ENCODE measurements at regions not wholly inside any gene's neighbourhood (a gene's known extent, or its start where the extent isn't known, plus 50 kb on each side); places are given as distances from the start of the nearest gene placed in this dataset.

GRCh38 chr1:87685311-87686135, 356.8 kb downstream of the LMO4 start:
- no peak for DNase-seq

- no peak for DNase-seq
Observed at GRCh38 chr1:87686136-87686495, 357.4 kb downstream of the LMO4 start.

GRCh38 chr1:87686671-87687070, 358.0 kb downstream of the LMO4 start:
- no peak for DNase-seq

- DNase-seq = no peak
Observed at GRCh38 chr1:87688136-87688535, 359.5 kb downstream of the LMO4 start.

- no peak for DNase-seq
Observed at GRCh38 chr1:87689487-87689886, 360.8 kb downstream of the LMO4 start.

- no peak for DNase-seq
Observed at GRCh38 chr1:87696483-87696882, 367.8 kb downstream of the LMO4 start.

- DNase-seq = no peak
Observed at GRCh38 chr1:87702455-87702854, 373.8 kb downstream of the LMO4 start.

- DNase-seq = no peak
Observed at GRCh38 chr1:87705233-87705632, 376.6 kb downstream of the LMO4 start.

- no peak for DNase-seq
Observed at GRCh38 chr1:87706203-87706602, 377.5 kb downstream of the LMO4 start.

- peak; percentile 49 for DNase-seq
Observed at GRCh38 chr1:87706779-87707228, 378.1 kb downstream of the LMO4 start.

- DNase-seq = peak; percentile 56
Observed at GRCh38 chr1:87707411-87707810, 378.7 kb downstream of the LMO4 start.

- DNase-seq = no peak
Observed at GRCh38 chr1:87712261-87713010, 383.8 kb downstream of the LMO4 start.

GRCh38 chr1:87714278-87714677, 385.6 kb downstream of the LMO4 start:
- no peak for DNase-seq

GRCh38 chr1:87715052-87715451, 386.4 kb downstream of the LMO4 start:
- no peak for DNase-seq

GRCh38 chr1:87715471-87715870, 386.8 kb downstream of the LMO4 start:
- no peak for DNase-seq

GRCh38 chr1:87717157-87717670, 388.5 kb downstream of the LMO4 start:
- DNase-seq = no peak

GRCh38 chr1:87718241-87718950, 389.7 kb downstream of the LMO4 start:
- peak; percentile 50 for DNase-seq

- DNase-seq = no peak
Observed at GRCh38 chr1:87719658-87720057, 391.0 kb downstream of the LMO4 start.

- DNase-seq = no peak
Observed at GRCh38 chr1:87720561-87720960, 391.9 kb downstream of the LMO4 start.

- no peak for DNase-seq
Observed at GRCh38 chr1:87723193-87723592, 394.5 kb downstream of the LMO4 start.

GRCh38 chr1:87728169-87728568, 399.5 kb downstream of the LMO4 start:
- DNase-seq = no peak

- DNase-seq = no peak
Observed at GRCh38 chr1:87730274-87731216, 401.9 kb downstream of the LMO4 start.
